SU-DHL-6 (cell line): ENCODE measurements at regions not wholly inside any gene's neighbourhood (a gene's known extent, or its start where the extent isn't known, plus 50 kb on each side); places are given as distances from the start of the nearest gene placed in this dataset.

Source experiments
- H2AFZ ChIP-seq: fragments of 200-600 bp; sonication (generic); 2 replicates; pipeline ENCODE4 v1.6.1; 2014; ENCODE audit warnings: low read depth, mild to moderate bottlenecking, moderate library complexity, mixed read lengths, antibody characterized with exemption, low read length; ENCODE audit not compliant: severe bottlenecking
- H3F3A ChIP-seq: fragments of 200-600 bp; shearing (Covaris generic); 2 replicates; pipeline ENCODE4 v1.6.0; 2016; ENCODE audit warnings: antibody characterized with exemption, mild to moderate bottlenecking; ENCODE audit not compliant: insufficient read depth
- H3K27ac ChIP-seq: fragments of 200-600 bp; sonication (generic); 2 replicates; pipeline ENCODE4 v1.5.1; 2016; ENCODE audit warnings: low read depth, mild to moderate bottlenecking, low read length, moderate library complexity, mixed read lengths
- H3K27me3 ChIP-seq: fragments of 200-600 bp; sonication (generic), shearing (Covaris generic); 2 replicates; pipeline ENCODE4 v1.6.0; 2014; ENCODE audit warnings: mild to moderate bottlenecking, low read length
- H3K36me3 ChIP-seq: fragments of 200-600 bp; sonication (generic); 2 replicates; pipeline ENCODE4 v1.6.1; 2014; ENCODE audit warnings: mild to moderate bottlenecking, low read length, mixed read lengths
- H3K4me2 ChIP-seq: fragments of 300-600, 200-600 bp; shearing (Covaris generic), sonication (generic); 2 replicates; pipeline ENCODE4 v1.6.0; 2014; ENCODE audit warnings: low read length, low read depth, mild to moderate bottlenecking; ENCODE audit not compliant: poor library complexity, severe bottlenecking
- H3K4me3 ChIP-seq: fragments of 200-600 bp; sonication (generic); 2 replicates; pipeline ENCODE4 v1.5.1; 2014; ENCODE audit warnings: antibody characterized with exemption, low read length, mild to moderate bottlenecking, mixed read lengths; ENCODE audit not compliant: insufficient read depth, poor library complexity, severe bottlenecking
- H3K79me2 ChIP-seq: fragments of 200-600 bp; sonication (generic); 2 replicates; pipeline ENCODE4 v1.6.1; 2014; ENCODE audit warnings: mild to moderate bottlenecking, low read length, moderate library complexity; ENCODE audit not compliant: insufficient read depth
- H3K9ac ChIP-seq: fragments of 200-600 bp; sonication (generic); 2 replicates; pipeline ENCODE4 v1.7.0; 2014; ENCODE audit warnings: mild to moderate bottlenecking, low read length
- H3K9me2 ChIP-seq: fragments of 200-600 bp; sonication (generic); replicated peaks from 2 replicates; pipeline ENCODE4 v1.6.1; 2014; ENCODE audit warnings: low read length; ENCODE audit not compliant: insufficient read depth
- H3K9me3 ChIP-seq: fragments of 200-600 bp; sonication (generic); 2 replicates; pipeline ENCODE4 v1.6.1; 2014; ENCODE audit warnings: low read length, mixed read lengths; ENCODE audit not compliant: insufficient read depth
- H4K20me1 ChIP-seq: fragments of 200-600 bp; sonication (generic); 2 replicates; pipeline ENCODE4 v1.6.1; 2014; ENCODE audit warnings: low read depth, mild to moderate bottlenecking, antibody characterized with exemption, low read length, moderate library complexity, mixed read lengths
- EZH2phosphoT487 ChIP-seq: fragments of 200-600 bp; sonication (generic), shearing (Covaris generic); conservative IDR thresholded peaks from 2 replicates; pipeline ENCODE4 v1.6.1; 2018; ENCODE audit warnings: mild to moderate bottlenecking, antibody characterized with exemption, low read length, moderate library complexity, mixed read lengths
- TF ChIP-seq, protein P1 (sequence below): fragments of 200-600 bp; sonication (generic); IDR thresholded peaks from one replicate; pipeline ENCODE4 v1.5.1; 2017; ENCODE audit warnings: antibody characterized with exemption, mild to moderate bottlenecking, low read length, moderate library complexity; ENCODE audit not compliant: insufficient read depth, poor library complexity, severe bottlenecking

DNA sequence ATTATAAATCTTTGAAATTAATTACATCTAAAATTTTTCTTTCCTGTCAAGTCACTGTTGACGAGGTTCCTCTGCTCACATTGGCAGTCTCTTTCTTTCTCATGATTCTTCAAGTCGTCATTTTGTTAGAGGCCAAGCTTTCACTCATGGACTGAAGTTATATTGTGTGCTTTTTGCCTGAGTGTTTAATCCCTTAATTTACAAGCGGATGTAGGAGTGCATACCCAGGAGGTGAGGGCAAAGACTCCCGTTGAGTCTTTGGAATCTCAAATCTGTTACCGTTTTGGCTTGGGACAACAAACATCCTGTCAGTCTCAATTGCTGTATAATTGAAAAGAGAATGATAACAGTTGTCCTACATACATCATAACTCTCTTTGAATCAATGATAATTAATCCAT is 345.0 kb downstream of the TRIML1 start:
- H3K4me3 ChIP-seq, result no peak overlapping the region
- H4K20me1 ChIP-seq, result no peaks in the 10 kb centered on the region
- no peaks in the 10 kb centered on the region for H3K9me2 ChIP-seq
- no peaks in the 10 kb centered on the region for H3K79me2 ChIP-seq
- H2AFZ ChIP-seq, result no peak overlapping the region
- no peaks in the 10 kb centered on the region for H3F3A ChIP-seq
- no peaks in the 10 kb centered on the region for H3K27me3 ChIP-seq
- H3K9me3 ChIP-seq, result no peaks in the 10 kb centered on the region
- TF ChIP-seq, protein P1, sequence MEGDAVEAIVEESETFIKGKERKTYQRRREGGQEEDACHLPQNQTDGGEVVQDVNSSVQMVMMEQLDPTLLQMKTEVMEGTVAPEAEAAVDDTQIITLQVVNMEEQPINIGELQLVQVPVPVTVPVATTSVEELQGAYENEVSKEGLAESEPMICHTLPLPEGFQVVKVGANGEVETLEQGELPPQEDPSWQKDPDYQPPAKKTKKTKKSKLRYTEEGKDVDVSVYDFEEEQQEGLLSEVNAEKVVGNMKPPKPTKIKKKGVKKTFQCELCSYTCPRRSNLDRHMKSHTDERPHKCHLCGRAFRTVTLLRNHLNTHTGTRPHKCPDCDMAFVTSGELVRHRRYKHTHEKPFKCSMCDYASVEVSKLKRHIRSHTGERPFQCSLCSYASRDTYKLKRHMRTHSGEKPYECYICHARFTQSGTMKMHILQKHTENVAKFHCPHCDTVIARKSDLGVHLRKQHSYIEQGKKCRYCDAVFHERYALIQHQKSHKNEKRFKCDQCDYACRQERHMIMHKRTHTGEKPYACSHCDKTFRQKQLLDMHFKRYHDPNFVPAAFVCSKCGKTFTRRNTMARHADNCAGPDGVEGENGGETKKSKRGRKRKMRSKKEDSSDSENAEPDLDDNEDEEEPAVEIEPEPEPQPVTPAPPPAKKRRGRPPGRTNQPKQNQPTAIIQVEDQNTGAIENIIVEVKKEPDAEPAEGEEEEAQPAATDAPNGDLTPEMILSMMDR, result no peak
- TF ChIP-seq EZH2phosphoT487, result no peak
- 0 out of 2 replicates have a peak, but pooled peaks cover under 1% of the 10 kb centered on the region for H3K36me3 ChIP-seq
- no peak overlapping the region for H3K4me2 ChIP-seq
- H3K27ac ChIP-seq, result no peak overlapping the region
- H3K9ac ChIP-seq, result no peak overlapping the region

GRCh38 chr4:188485906-188486305 is 346.7 kb downstream of the TRIML1 start:
- Histone ChIP-seq H3K9ac (no peak overlapping the region), H3K9me3 (no peaks in the 10 kb centered on the region), H3K4me2 (no peak overlapping the region), H3K4me3 (no peak overlapping the region), H2AFZ (no peak overlapping the region), H4K20me1 (no peaks in the 10 kb centered on the region), H3K79me2 (no peaks in the 10 kb centered on the region), H3K27ac (no peak overlapping the region), H3K9me2 (no peaks in the 10 kb centered on the region), H3K27me3 (no peaks in the 10 kb centered on the region), H3F3A (no peaks in the 10 kb centered on the region), H3K36me3 (0 out of 2 replicates have a peak, but pooled peaks cover 3% of the 10 kb centered on the region)
- TF ChIP-seq, protein P1, result no peak
- TF ChIP-seq EZH2phosphoT487, result no peak

DNA sequence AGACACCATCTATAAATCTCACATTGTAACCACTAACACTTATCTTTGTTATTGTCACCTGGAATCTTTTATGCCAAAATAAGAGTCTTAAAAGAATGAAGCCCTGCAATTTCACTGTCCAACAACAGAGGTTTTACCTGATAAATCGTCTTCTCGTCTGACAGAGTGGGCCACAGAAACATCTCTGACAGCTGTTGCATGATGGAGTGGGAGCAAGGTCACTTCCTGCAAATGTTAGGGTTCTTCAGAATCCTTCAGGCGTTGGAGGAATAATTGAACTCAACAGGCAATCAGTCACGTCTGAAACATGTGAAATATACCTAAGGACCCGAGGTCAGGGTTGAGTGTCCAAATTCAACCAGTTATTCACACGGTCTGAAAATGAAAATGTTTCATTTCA is 353.6 kb downstream of the TRIML1 start:
- H4K20me1 ChIP-seq, result no peaks in the 10 kb centered on the region
- no peak overlapping the region for H3K4me2 ChIP-seq
- no peak overlapping the region for H2AFZ ChIP-seq
- H3K36me3 ChIP-seq, result 0 out of 2 replicates have a peak, but pooled peaks cover 3% of the 10 kb centered on the region
- no peaks in the 10 kb centered on the region for H3K79me2 ChIP-seq
- H3K9ac ChIP-seq, result no peak overlapping the region
- no peaks in the 10 kb centered on the region for H3K27me3 ChIP-seq
- no peaks in the 10 kb centered on the region for H3K9me2 ChIP-seq
- no peaks in the 10 kb centered on the region for H3K9me3 ChIP-seq
- H3F3A ChIP-seq, result no peaks in the 10 kb centered on the region
- H3K4me3 ChIP-seq, result no peak overlapping the region
- no peak overlapping the region for H3K27ac ChIP-seq
- TF ChIP-seq EZH2phosphoT487, result no peak
- TF ChIP-seq, protein P1, result no peak
